Spleen (tissue), 11 donors: ENCODE measurements at regions not wholly inside any gene's neighbourhood (a gene's known extent, or its start where the extent isn't known, plus 50 kb on each side); places are given as distances from the start of the nearest gene placed in this dataset.

Experiments
- DNase-seq: peaks from one replicate; pipeline ENCODE4 v3.0.0-alpha.2; 2020
- H3K27ac ChIP-seq, 8 donors: fragments of 200-600 bp; sonication (generic) in 7 of 8; 1 replicate in 4 of 8; 2 replicates in 4 of 8; pipeline versions ENCODE4 v1.5.0 to v1.8.0; 2016 to 2021; ENCODE audit warnings: inconsistent platforms in 4 of 8, mild to moderate bottlenecking in 4 of 8, moderate library complexity in 1 of 8
- H3K27me3 ChIP-seq, 7 donors: fragments of 200-600 bp; sonication (generic) in 6 of 7; replicated peaks in 1 of 7; 1 replicate in 4 of 7; 2 replicates in 3 of 7; pipeline versions ENCODE4 v1.5.0 to v1.8.0; 2016 to 2021; ENCODE audit warnings: inconsistent platforms in 3 of 7, mild to moderate bottlenecking in 1 of 7
- H3K36me3 ChIP-seq, 6 donors: fragments of 200-600 bp; sonication (generic) in 5 of 6; 1 replicate in 4 of 6; 2 replicates in 2 of 6; pipeline versions ENCODE4 v1.5.0 to v1.8.0; 2016 to 2021; ENCODE audit warnings: inconsistent platforms in 2 of 6
- H3K4me1 ChIP-seq, 6 donors: fragments of 200-600 bp; sonication (generic) in 5 of 6; 1 replicate in 3 of 6; 2 replicates in 3 of 6; pipeline versions ENCODE4 v1.5.0 to v1.8.0; 2016 to 2021; ENCODE audit warnings: inconsistent platforms in 3 of 6
- H3K4me3 ChIP-seq, 8 donors: fragments of 200-600 bp; sonication (generic) in 7 of 8; 1 replicate in 4 of 8; 2 replicates in 4 of 8; pipeline versions ENCODE4 v1.5.0 to v1.8.0; 2016 to 2021; ENCODE audit warnings: inconsistent platforms in 4 of 8, mild to moderate bottlenecking in 4 of 8, moderate library complexity in 2 of 8
- H3K9me3 ChIP-seq, 8 donors: fragments of 200-600 bp; sonication (generic) in 7 of 8; 1 replicate in 4 of 8; 2 replicates in 4 of 8; pipeline versions ENCODE4 v1.5.0 to v1.8.0; 2016 to 2021; ENCODE audit warnings: inconsistent platforms in 4 of 8
- POLR2A ChIP-seq, 3 donors: fragments of 450-650 bp; IDR thresholded peaks; one replicate each; pipeline ENCODE4 v1.5.1; 2017; ENCODE audit warnings: antibody characterized with exemption in 3 of 3, mild to moderate bottlenecking in 1 of 3
- POLR2AphosphoS5 ChIP-seq, 3 donors: sonication (generic); formaldehyde crosslinking; IDR thresholded peaks; one replicate each; pipeline ENCODE4 v1.5.1; 2017; ENCODE audit warnings: antibody characterized with exemption in 3 of 3
- WGBS, 5 donors: extraction: QIAGEN DNeasy Blood & Tissue Kit in 3 of 5; methylation state at CpG; one replicate each; pipeline versions ENCODE4 v1.1.5 to v1.1.7; 2013 to 2018; 5-methylcytosine and 5-hydroxymethylcytosine counted together
- intact Hi-C: fragments of 100-400 bp; cut with DNase I; formaldehyde crosslinking; loops from one replicate; pipeline ENCODE4 v1.15.0; 2023; ENCODE audit warnings: low total_unique reads
- TF ChIP-seq, protein P1 (sequence below), 11 experiments: fragments of 200-600 bp in 7 of 11; fragments of 450-650 bp in 4 of 11; sonication (generic) in 4 of 11; IDR thresholded peaks in 8 of 11; conservative IDR thresholded peaks in 3 of 11; 1 replicate in 7 of 11; 2 replicates in 4 of 11; pipeline versions ENCODE4 v1.4.0 to v1.8.0; 2016 to 2021; ENCODE audit warnings: antibody characterized with exemption in 11 of 11, inconsistent platforms in 4 of 11, mild to moderate bottlenecking in 1 of 11
- donor health status: healthy with polysubstance abuse.
- donor health status: DM: no; HTN: no; CAD: no; lungs with moderate emphysema.
- donor health status: DM: no; HTN: no; CAD: no.
- donor health status: Bipolar disorder and iron deficiency.
- donor health status: healthy.
- donor health status: DM: no; HTN: no; CAD: no.
- donor health status: DM: yes; HTN: yes; CAD: no.

- intact Hi-C loops: no loop called here
- TF ChIP-seq, protein P1, sequence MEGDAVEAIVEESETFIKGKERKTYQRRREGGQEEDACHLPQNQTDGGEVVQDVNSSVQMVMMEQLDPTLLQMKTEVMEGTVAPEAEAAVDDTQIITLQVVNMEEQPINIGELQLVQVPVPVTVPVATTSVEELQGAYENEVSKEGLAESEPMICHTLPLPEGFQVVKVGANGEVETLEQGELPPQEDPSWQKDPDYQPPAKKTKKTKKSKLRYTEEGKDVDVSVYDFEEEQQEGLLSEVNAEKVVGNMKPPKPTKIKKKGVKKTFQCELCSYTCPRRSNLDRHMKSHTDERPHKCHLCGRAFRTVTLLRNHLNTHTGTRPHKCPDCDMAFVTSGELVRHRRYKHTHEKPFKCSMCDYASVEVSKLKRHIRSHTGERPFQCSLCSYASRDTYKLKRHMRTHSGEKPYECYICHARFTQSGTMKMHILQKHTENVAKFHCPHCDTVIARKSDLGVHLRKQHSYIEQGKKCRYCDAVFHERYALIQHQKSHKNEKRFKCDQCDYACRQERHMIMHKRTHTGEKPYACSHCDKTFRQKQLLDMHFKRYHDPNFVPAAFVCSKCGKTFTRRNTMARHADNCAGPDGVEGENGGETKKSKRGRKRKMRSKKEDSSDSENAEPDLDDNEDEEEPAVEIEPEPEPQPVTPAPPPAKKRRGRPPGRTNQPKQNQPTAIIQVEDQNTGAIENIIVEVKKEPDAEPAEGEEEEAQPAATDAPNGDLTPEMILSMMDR (IDR thresholded peaks at IDR 0.05 in 8 of 11, conservative IDR thresholded peaks at IDR 0.05 in 3 of 11): no peak
- Histone ChIP-seq H3K36me3 (no peaks in the 10 kb centered on the region), H3K9me3 (no peaks in the 10 kb centered on the region), H3K4me3 (no peak overlapping the region), H3K4me1 (no peaks in the 10 kb centered on the region), H3K27ac (no peak overlapping the region), H3K27me3 (no peaks in the 10 kb centered on the region)
- 74 to 86% (median 82%) methylated on average over 8 of the region's 8 CpGs for WGBS, 5 donors
- DNase-seq: no peak
Measured at GRCh38 chrX:7218321-7219152, 70.6 kb upstream of the PUDP start.

GRCh38 chrX:7216981-7217587, 69.1 kb upstream of the PUDP start:
- no peaks in the 10 kb centered on the region for H3K36me3 ChIP-seq
- intact Hi-C loops: no loop called here
- DNase-seq: no peak
- no peaks in the 10 kb centered on the region for H3K9me3 ChIP-seq
- no peak overlapping the region for H3K4me3 ChIP-seq
- no peaks in the 10 kb centered on the region for H3K27me3 ChIP-seq
- WGBS, 5 donors: 83 to 94% (median 89%) methylated on average over 6 of the region's 6 CpGs
- H3K27ac ChIP-seq: no peak overlapping the region
- TF ChIP-seq POLR2A (IDR thresholded peaks at IDR 0.05) (no peak), POLR2AphosphoS5 (IDR thresholded peaks at IDR 0.05) (no peak)
- TF ChIP-seq, protein P1 (IDR thresholded peaks at IDR 0.05 in 8 of 11, conservative IDR thresholded peaks at IDR 0.05 in 3 of 11): no peak
- no peaks in the 10 kb centered on the region for H3K4me1 ChIP-seq

DNA sequence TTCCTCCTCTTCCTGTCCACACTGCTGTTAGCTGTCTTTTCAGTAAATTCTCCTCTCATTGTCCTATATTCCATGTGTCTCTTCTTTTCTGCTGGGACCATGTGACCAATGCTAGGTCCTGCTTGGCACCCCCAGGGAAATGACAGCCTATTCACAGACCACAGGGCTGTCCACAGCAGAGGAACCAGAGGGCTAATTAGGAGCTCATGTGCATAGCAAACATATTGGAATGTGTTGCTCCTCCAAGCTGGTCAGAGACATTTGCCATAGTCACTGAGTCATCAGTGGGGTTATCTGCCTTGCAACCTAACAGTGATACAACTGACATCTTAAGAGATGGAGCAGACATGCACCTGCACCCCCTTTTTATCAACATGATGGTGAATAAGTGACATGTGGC, 67.9 kb upstream of the PUDP start:
- H3K27me3 ChIP-seq: no peaks in the 10 kb centered on the region
- no peak overlapping the region for H3K27ac ChIP-seq
- H3K36me3 ChIP-seq: no peaks in the 10 kb centered on the region
- TF ChIP-seq POLR2AphosphoS5 (IDR thresholded peaks at IDR 0.05): no peak
- TF ChIP-seq, protein P1 (IDR thresholded peaks at IDR 0.05 in 8 of 11, conservative IDR thresholded peaks at IDR 0.05 in 3 of 11): no peak
- TF ChIP-seq POLR2A (IDR thresholded peaks at IDR 0.05): no peak
- no peak overlapping the region for H3K4me3 ChIP-seq
- DNase-seq: no peak
- intact Hi-C loops: no loop called here
- H3K4me1 ChIP-seq: no peaks in the 10 kb centered on the region
- no peaks in the 10 kb centered on the region for H3K9me3 ChIP-seq

GRCh38 chrX:7214251-7214650, 66.3 kb upstream of the PUDP start:
- TF ChIP-seq POLR2A (IDR thresholded peaks at IDR 0.05) (no peak), POLR2AphosphoS5 (IDR thresholded peaks at IDR 0.05) (no peak)
- TF ChIP-seq, protein P1 (IDR thresholded peaks at IDR 0.05 in 8 of 11, conservative IDR thresholded peaks at IDR 0.05 in 3 of 11): no peak
- 85 to 97% (median 90%) methylated on average over 2 of the region's 2 CpGs for WGBS, 5 donors
- H3K27ac ChIP-seq: no peak overlapping the region
- no peaks in the 10 kb centered on the region for H3K9me3 ChIP-seq
- H3K4me3 ChIP-seq: no peak overlapping the region
- no peak for DNase-seq
- intact Hi-C loops: no loop called here
- H3K4me1 ChIP-seq: no peaks in the 10 kb centered on the region
- no peaks in the 10 kb centered on the region for H3K36me3 ChIP-seq
- H3K27me3 ChIP-seq: no peaks in the 10 kb centered on the region
